ENCODE measurements at regions not wholly inside any gene's neighbourhood (a gene's known extent, or its start where the extent isn't known, plus 50 kb on each side); places are given as distances from the start of the nearest gene placed in this dataset.

DNA sequence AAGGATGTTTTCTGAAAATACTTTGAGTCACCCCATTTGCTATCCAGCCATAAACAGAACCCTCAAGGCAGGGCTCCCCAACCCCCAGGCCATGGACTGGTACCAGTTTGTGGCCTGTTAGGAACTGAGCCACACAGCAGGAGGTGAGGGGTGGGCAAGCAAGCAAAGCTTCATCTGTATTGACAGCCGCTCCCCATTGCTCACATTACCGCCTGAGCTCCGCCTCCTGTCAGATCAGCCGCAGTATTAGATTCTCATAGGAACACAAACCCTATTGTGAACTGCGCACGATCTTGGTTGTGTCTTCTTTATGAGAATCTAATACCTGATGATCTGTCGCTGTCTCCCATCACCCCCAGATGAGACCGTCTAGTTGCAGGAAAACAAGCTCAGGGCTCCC lies 543.8 kb downstream of the CBLN4 start:
- TF ChIP-seq CTCF (IDR thresholded peaks at IDR 0.05): no peak
- Mint-ChIP-seq H3K27ac (no peak overlapping the region), H3K4me3 (no peak overlapping the region), H3K27me3 (no peaks in the 10 kb centered on the region), H3K36me3 (ENCODE audit: low read depth) (no peaks in the 10 kb centered on the region), H3K9me3 (peaks cover 2% of the 10 kb centered on the region), H3K4me1 (no peaks in the 10 kb centered on the region)
- CTCF ChIA-PET: no interaction called here
- POLR2A ChIA-PET: no interaction called here
- intact Hi-C loops (cut with micrococcal nuclease): no loop called here
- ATAC-seq (ENCODE audit: low read depth) (no peak), DNase-seq (no peak)

DNA sequence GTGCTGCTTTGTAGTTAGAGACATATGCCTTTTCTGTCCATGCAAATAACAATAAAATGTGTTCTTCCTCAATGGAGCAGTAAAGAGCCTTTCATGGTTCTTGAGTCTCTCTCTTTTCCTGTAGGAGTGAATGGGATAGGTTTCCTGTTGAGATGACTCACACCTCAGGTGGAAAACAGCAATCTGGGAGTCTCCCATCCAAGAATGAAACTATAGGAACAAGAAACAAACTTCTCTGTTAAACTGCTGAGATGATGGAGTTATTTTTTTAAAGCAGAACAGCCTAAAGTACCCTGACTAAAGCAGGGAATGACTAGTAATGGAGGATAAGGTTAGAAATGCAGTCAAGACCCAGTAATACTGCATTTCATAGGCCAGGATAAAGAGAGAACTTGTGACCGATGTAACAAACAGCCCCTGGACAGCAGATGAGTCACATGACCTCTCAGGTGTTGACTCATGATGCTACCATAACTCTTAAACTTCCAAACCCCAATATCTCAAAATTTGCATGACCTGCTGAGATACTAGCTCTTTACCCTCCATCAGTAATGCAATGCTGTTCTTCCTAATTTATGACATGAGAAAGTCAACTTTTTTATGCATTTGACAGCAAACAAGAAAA lies 548.9 kb downstream of the CBLN4 start:
- H3K36me3 Mint-ChIP-seq (ENCODE audit: low read depth): no peaks in the 10 kb centered on the region
- ATAC-seq (ENCODE audit: low read depth) (no peak), DNase-seq (no peak)
- H3K4me1 Mint-ChIP-seq: no peaks in the 10 kb centered on the region
- POLR2A ChIA-PET: no interaction called here
- intact Hi-C loops (cut with micrococcal nuclease): no loop called here
- no peaks in the 10 kb centered on the region for H3K27me3 Mint-ChIP-seq
- H3K27ac Mint-ChIP-seq: no peak overlapping the region
- no peaks in the 10 kb centered on the region for H3K9me3 Mint-ChIP-seq
- no peak overlapping the region for H3K4me3 Mint-ChIP-seq
- no peak for TF ChIP-seq CTCF (IDR thresholded peaks at IDR 0.05)
- CTCF ChIA-PET: no interaction called here

DNA sequence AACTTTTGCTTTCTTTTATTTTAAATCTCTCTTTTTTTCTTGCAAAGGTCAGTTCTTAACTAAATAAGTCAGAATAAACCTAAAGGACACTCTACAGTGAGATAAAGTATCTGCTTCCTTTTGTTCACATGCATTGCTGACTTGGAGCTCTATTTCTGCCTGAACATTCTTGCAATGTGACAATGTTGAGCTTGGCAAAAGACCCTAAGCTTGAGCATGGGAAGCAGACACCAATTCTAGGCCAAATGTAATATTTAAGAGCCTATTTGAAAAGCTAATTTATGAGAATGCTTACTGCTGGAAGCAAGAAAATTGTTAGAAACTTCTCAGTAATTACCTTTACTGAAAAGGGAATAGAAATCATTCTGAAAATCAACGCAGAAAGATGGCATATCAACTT lies 556.2 kb downstream of the CBLN4 start:
- intact Hi-C loops (cut with micrococcal nuclease): no loop called here
- ChIA-PET POLR2A (no interaction called here), CTCF (no interaction called here)
- ATAC-seq (ENCODE audit: low read depth): no peak
- no peaks in the 10 kb centered on the region for H3K36me3 Mint-ChIP-seq (ENCODE audit: low read depth)
- peaks cover 3% of the 10 kb centered on the region for H3K9me3 Mint-ChIP-seq
- no peak overlapping the region for H3K27ac Mint-ChIP-seq
- no peaks in the 10 kb centered on the region for H3K4me1 Mint-ChIP-seq
- no peak for DNase-seq
- H3K27me3 Mint-ChIP-seq: no peaks in the 10 kb centered on the region
- no peak for TF ChIP-seq CTCF (IDR thresholded peaks at IDR 0.05)
- no peak overlapping the region for H3K4me3 Mint-ChIP-seq

- intact Hi-C loops (cut with micrococcal nuclease): no loop called here
- POLR2A ChIA-PET: no interaction called here
- H3K27ac Mint-ChIP-seq: no peak overlapping the region
- peaks cover 3% of the 10 kb centered on the region for H3K9me3 Mint-ChIP-seq
- H3K4me3 Mint-ChIP-seq: no peak overlapping the region
- H3K36me3 Mint-ChIP-seq (ENCODE audit: low read depth): no peaks in the 10 kb centered on the region
- no peak for DNase-seq
- CTCF ChIA-PET: no interaction called here
- no peak for TF ChIP-seq CTCF (IDR thresholded peaks at IDR 0.05)
- H3K27me3 Mint-ChIP-seq: no peaks in the 10 kb centered on the region
- H3K4me1 Mint-ChIP-seq: no peaks in the 10 kb centered on the region
- ATAC-seq (ENCODE audit: low read depth): no peak
These were observed 559.0 kb downstream of the CBLN4 start for GRCh38 chr20:55446301-55446700.

DNA sequence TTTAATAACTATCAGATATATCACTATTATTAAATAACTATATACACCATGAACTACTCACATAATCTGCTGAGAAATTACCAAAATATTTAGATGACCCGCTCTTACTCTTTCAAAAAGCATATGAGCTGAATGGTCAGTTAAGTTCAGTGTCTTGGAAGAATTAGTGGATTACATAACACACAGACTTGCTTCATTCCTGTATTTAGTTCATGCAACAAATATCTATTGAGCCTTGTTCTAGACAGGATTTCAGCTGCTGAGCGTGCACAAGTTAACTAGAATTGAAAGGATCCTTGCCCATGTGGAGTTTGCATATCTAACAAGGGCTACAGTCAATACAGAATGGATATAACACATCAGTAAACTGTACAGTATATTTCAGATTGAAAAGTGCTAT lies 566.2 kb downstream of the CBLN4 start:
- no peaks in the 10 kb centered on the region for H3K36me3 Mint-ChIP-seq (ENCODE audit: low read depth)
- no peak overlapping the region for H3K4me3 Mint-ChIP-seq
- DNase-seq (no peak), ATAC-seq (ENCODE audit: low read depth) (no peak)
- no peaks in the 10 kb centered on the region for H3K27me3 Mint-ChIP-seq
- H3K27ac Mint-ChIP-seq: no peak overlapping the region
- H3K4me1 Mint-ChIP-seq: no peaks in the 10 kb centered on the region
- ChIA-PET POLR2A (no interaction called here), CTCF (no interaction called here)
- H3K9me3 Mint-ChIP-seq: peaks cover 2% of the 10 kb centered on the region
- intact Hi-C loops (cut with micrococcal nuclease): no loop called here
- no peak for TF ChIP-seq CTCF (IDR thresholded peaks at IDR 0.05)

All from activated B cell treated with CpG ODN at 0.5 μM for 24 hours (primary cell).